K562 (cell line): ENCODE measurements at regions not wholly inside any gene's neighbourhood (a gene's known extent, or its start where the extent isn't known, plus 50 kb on each side); places are given as distances from the start of the nearest gene placed in this dataset.

ENCODE experiments used
- ATAC-seq: fragments of 200-7000 bp; cut with Tn5 transposase; 3 replicates; pipeline ENCODE4 v1.9.1; 2020; ENCODE audit warnings: moderate library complexity
- BruUV-seq: library from RNA; stranded (reverse); fragments of 400-500 nt; replicated peaks from 2 replicates; lab custom pipeline; 2021; lab: Mats Ljungman, UMichigan
- CTCF ChIA-PET: fragments of 300-600 bp; formaldehyde crosslinking; extraction: SDS; loops from one replicate; lab custom pipeline; 2021; ENCODE audit warnings: low intra/inter-chr PET ratio; lab: Yijun Ruan, JAX
- POLR2A ChIA-PET: fragments of 300-600, 350-650 bp; sonication (Branson Sonifier 250); formaldehyde crosslinking; extraction: SDS; loops from one replicate; lab custom pipeline; 2021; ENCODE audit warnings: antibody characterized with exemption, inconsistent platforms; lab: Yijun Ruan, JAX
- DNase-seq, 4 experiments: peaks; one replicate each; pipeline versions ENCODE4 v3.0.0 to v3.0.0-alpha.2; 2011 to 2018; ENCODE audit warnings: low spot score in 3 of 4, mixed read lengths in 3 of 4; ENCODE audit errors: extremely low read depth in 1 of 4
- FAIRE-seq: peaks from 2 replicates; lab custom pipeline; 2011; peaks lifted over from hg19 to GRCh38; lab: Jason Lieb, UNC
- H2AFZ ChIP-seq: 2 replicates; pipeline ENCODE4 v1.6.0; 2011; ENCODE audit warnings: low read depth, low read length, control low read depth, inconsistent platforms
- H3K27ac ChIP-seq: fragments of 200-600 bp; 3 replicates; pipeline ENCODE4 v1.8.0; 2011; ENCODE audit warnings: low read depth, mild to moderate bottlenecking, control low read depth, inconsistent platforms, low read length, moderate library complexity, mixed read lengths; ENCODE audit errors: extremely low read depth
- H3K27me3 ChIP-seq, 2 experiments: fragments of 300-600 bp in 1 of 2; 2 replicates in 1 of 2; 3 replicates in 1 of 2; pipeline versions ENCODE4 v1.6.0 to v1.8.0; 2011; ENCODE audit warnings: inconsistent platforms in 2 of 2, low read length in 2 of 2, mild to moderate bottlenecking in 1 of 2, mixed read lengths in 1 of 2, moderate library complexity in 1 of 2; ENCODE audit not compliant: control insufficient read depth in 2 of 2, insufficient read depth in 2 of 2
- H3K36me3 ChIP-seq: fragments of 300-600 bp; 3 replicates; pipeline ENCODE4 v1.8.0; 2011; ENCODE audit warnings: mild to moderate bottlenecking, low read length, inconsistent platforms; ENCODE audit not compliant: control insufficient read depth, insufficient read depth
- H3K4me1 ChIP-seq, 2 experiments: fragments of 200-600 bp in 1 of 2; replicated peaks in 1 of 2; 2 replicates in 1 of 2; 3 replicates in 1 of 2; pipeline versions ENCODE4 v1.5.1 to v1.8.0; 2011; ENCODE audit warnings: inconsistent platforms in 2 of 2, low read length in 2 of 2, mild to moderate bottlenecking in 1 of 2, mixed read lengths in 1 of 2, moderate library complexity in 1 of 2; ENCODE audit not compliant: control insufficient read depth in 2 of 2, insufficient read depth in 2 of 2
- H3K4me2 ChIP-seq: 2 replicates; pipeline ENCODE4 v1.6.1; 2011; ENCODE audit warnings: low read length, control low read depth, inconsistent platforms, mixed read lengths; ENCODE audit not compliant: insufficient read depth
- H3K4me3 ChIP-seq: fragments of 200-600 bp; sonication (generic), shearing (Covaris generic); 2 replicates; pipeline ENCODE4 v1.5.1; 2016; ENCODE audit warnings: control low read depth, inconsistent platforms
- H3K79me2 ChIP-seq: fragments of 200-600 bp; 3 replicates; pipeline ENCODE4 v1.8.0; 2011; ENCODE audit warnings: low read length, inconsistent platforms; ENCODE audit not compliant: control insufficient read depth, insufficient read depth
- H3K9ac ChIP-seq, 2 experiments: 2 replicates each; pipeline versions ENCODE4 v1.6.0 to v1.6.1; 2011; ENCODE audit warnings: low read depth in 2 of 2, low read length in 2 of 2, control low read depth in 1 of 2, inconsistent platforms in 1 of 2, mild to moderate bottlenecking in 1 of 2, mixed read lengths in 1 of 2; ENCODE audit not compliant: insufficient read depth in 1 of 2
- H3K9me1 ChIP-seq: one replicate; pipeline ENCODE4 v1.6.0; 2011; ENCODE audit warnings: inconsistent platforms, mild to moderate bottlenecking, low read length, moderate library complexity; ENCODE audit not compliant: control insufficient read depth, insufficient read depth
- H3K9me3 ChIP-seq: replicated peaks from 2 replicates; pipeline ENCODE4 v1.5.1; 2011; ENCODE audit warnings: low read depth, low read length, inconsistent platforms; ENCODE audit not compliant: control insufficient read depth, insufficient read depth
- H4K20me1 ChIP-seq: replicated peaks from 2 replicates; pipeline ENCODE4 v1.6.1; 2011; ENCODE audit warnings: low read length, inconsistent platforms, mixed read lengths; ENCODE audit not compliant: control insufficient read depth, insufficient read depth
- BRCA1 ChIP-seq, 2 experiments: fragments of 450-650 bp in 1 of 2; sonication (generic) in 1 of 2; formaldehyde crosslinking in 1 of 2; IDR thresholded peaks; 2 replicates each; pipeline versions ENCODE4 v1.5.0 to v1.6.1; 2017 to 2020; ENCODE audit warnings: mild to moderate bottlenecking in 1 of 2, missing genetic modification reagents in 1 of 2
- HDAC8 ChIP-seq: fragments of 450-650 bp; IDR thresholded peaks from 2 replicates; pipeline ENCODE4 v1.6.1; 2016; ENCODE audit warnings: mild to moderate bottlenecking, missing genetic modification characterization, moderate library complexity, missing compliant biosample characterization
- HOXB6 ChIP-seq: fragments of 250-450 bp; sonication (Bioruptor Pico); IDR thresholded peaks from 2 replicates; pipeline ENCODE4 v1.5.1; 2022; ENCODE audit warnings: mild to moderate bottlenecking, borderline replicate concordance
- KAT2B ChIP-seq: IDR thresholded peaks from one replicate; pipeline ENCODE4 v1.6.1; 2012; ENCODE audit warnings: low read depth, mild to moderate bottlenecking, control low read depth, inconsistent platforms, low read length, moderate library complexity
- KHSRP ChIP-seq: fragments of 450-650 bp; IDR thresholded peaks from 2 replicates; pipeline ENCODE4 v1.6.1; 2017
- KLF1 ChIP-seq: fragments of 450-650 bp; IDR thresholded peaks from 2 replicates; pipeline ENCODE4 v1.6.1; 2016; ENCODE audit warnings: missing genetic modification characterization, missing compliant biosample characterization
- NFE2L1 ChIP-seq: fragments of 450-650 bp; IDR thresholded peaks from 2 replicates; pipeline ENCODE4 v1.6.1; 2016; ENCODE audit warnings: missing genetic modification characterization, low read depth, mild to moderate bottlenecking, missing compliant biosample characterization, moderate library complexity, borderline replicate concordance
- PTRF ChIP-seq: fragments of 450-650 bp; IDR thresholded peaks from 2 replicates; pipeline ENCODE4 v1.6.1; 2016; ENCODE audit warnings: mild to moderate bottlenecking, missing genetic modification characterization, missing compliant biosample characterization
- STAT5B ChIP-seq: fragments of 250-450 bp; sonication (Bioruptor Pico); IDR thresholded peaks from 2 replicates; pipeline ENCODE4 v1.8.0; 2021; ENCODE audit warnings: mild to moderate bottlenecking, inconsistent platforms
- TCFL5 ChIP-seq: fragments of 250-450 bp; sonication (Bioruptor Pico); conservative IDR thresholded peaks from 2 replicates; pipeline ENCODE4 v1.6.1; 2021; ENCODE audit warnings: mild to moderate bottlenecking, moderate library complexity, matching md5 sums
- ZNF384 ChIP-seq: IDR thresholded peaks from 2 replicates; pipeline ENCODE4 v1.6.1; 2012; ENCODE audit warnings: low read depth, low read length, improper control_type of control experiment
- WGBS: fragments of 100-300 bp; shearing (Covaris generic); methylation state at CpG from one replicate; pipeline ENCODE4 v1.1.6; 2016; ENCODE audit warnings: low coverage, mixed read lengths; ENCODE audit not compliant: insufficient coverage; ENCODE audit errors: missing lambda C conversion rate; 5-methylcytosine and 5-hydroxymethylcytosine counted together
- in situ Hi-C: fragments of 300-500 bp; cut with MboI; formaldehyde crosslinking; loops from 4 replicates; pipeline ENCODE4 v1.15.0; 2018; ENCODE audit warnings: inconsistent platforms, mixed read lengths
- intact Hi-C: fragments of 100-400 bp; cut with micrococcal nuclease; formaldehyde crosslinking; loops from 2 replicates; pipeline ENCODE4 v1.14.2; 2022

DNA sequence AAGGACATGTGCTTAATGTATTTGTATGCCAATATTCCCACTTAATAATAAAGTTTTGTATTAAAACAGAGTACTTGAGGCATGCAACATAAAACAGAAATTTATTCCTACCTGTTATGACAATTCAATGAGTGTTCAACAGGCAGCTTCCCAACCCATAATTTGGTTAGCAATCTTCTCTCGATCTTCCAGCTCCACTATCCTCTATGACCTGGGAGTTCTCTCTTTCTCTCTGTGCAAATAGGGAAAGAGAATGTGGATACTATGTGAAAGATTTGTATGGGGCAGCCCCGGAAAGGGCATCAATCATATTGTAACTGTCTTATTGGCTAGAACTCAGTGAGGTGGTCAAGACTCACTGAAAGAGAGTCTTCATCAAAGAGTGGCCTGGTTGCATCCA is 644.9 kb upstream of the PCDH20 start:
- FAIRE-seq (no peak), ATAC-seq (no peak), DNase-seq (no peak)
- H3K9ac ChIP-seq: no peak overlapping the region
- peak; percentile 76; the same call in 1 of the 2 replicates for TF ChIP-seq BRCA1 (IDR thresholded peaks at IDR 0.05)
- no peak for TF ChIP-seq BRCA1 (CRISPR knock-in tag; IDR thresholded peaks at IDR 0.05)
- no peak for TF ChIP-seq KLF1 (tag)
- no peaks in the 10 kb centered on the region for H4K20me1 ChIP-seq
- ChIA-PET POLR2A (no interaction called here), CTCF (no interaction called here)
- in situ Hi-C loops (no loop called here), intact Hi-C loops (no loop called here)
- H3K36me3 ChIP-seq: no peaks in the 10 kb centered on the region
- no peaks in the 10 kb centered on the region for H3K9me1 ChIP-seq
- no TSS peak for BruUV-seq
- no peaks in the 10 kb centered on the region for H3K79me2 ChIP-seq
- 0% methylated on average over 2 of the region's 2 CpGs for WGBS
- H3K4me2 ChIP-seq: no peak overlapping the region
- no peak overlapping the region for H3K4me3 ChIP-seq
- H3K27ac ChIP-seq: no peak overlapping the region
- no peaks in the 10 kb centered on the region for H3K27me3 ChIP-seq
- H3K4me1 ChIP-seq: no peaks in the 10 kb centered on the region
- H2AFZ ChIP-seq: no peak overlapping the region
- no peaks in the 10 kb centered on the region for H3K9me3 ChIP-seq

DNA sequence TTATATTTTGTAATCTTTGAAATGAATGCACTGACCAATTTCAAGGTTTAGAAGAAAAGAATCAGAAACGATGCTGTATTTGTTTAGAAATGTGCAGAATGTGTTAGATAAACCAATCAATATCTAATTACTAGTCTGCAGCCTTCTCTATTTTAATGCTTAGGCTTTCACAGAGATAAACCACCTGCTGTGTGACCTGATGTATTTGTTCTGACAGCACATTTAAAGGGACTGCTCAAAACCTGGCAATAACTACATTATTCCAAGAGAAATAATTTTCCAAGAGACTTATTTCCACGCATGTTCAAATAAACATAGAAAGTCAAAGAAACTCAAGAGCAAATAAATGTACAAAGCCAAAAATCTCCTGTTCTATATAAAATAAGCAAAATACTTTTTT is 641.6 kb upstream of the PCDH20 start:
- ChIA-PET CTCF (no interaction called here), POLR2A (no interaction called here)
- H3K9me3 ChIP-seq: no peaks in the 10 kb centered on the region
- no peaks in the 10 kb centered on the region for H3K27me3 ChIP-seq
- WGBS: 0% methylated on average over 2 of the region's 2 CpGs
- FAIRE-seq: no peak
- TF ChIP-seq HOXB6: no peak
- no peak for TF ChIP-seq KHSRP
- TF ChIP-seq PTRF: no peak
- TF ChIP-seq NFE2L1: no peak
- no peak for TF ChIP-seq KAT2B
- no peak for TF ChIP-seq ZNF384
- TF ChIP-seq HDAC8 (tag): no peak
- no peak for TF ChIP-seq TCFL5
- no peak for TF ChIP-seq STAT5B (CRISPR knock-in tag)
- in situ Hi-C loops (no loop called here), intact Hi-C loops (no loop called here)
- H4K20me1 ChIP-seq: no peaks in the 10 kb centered on the region
- no TSS peak for BruUV-seq
- H2AFZ ChIP-seq: no peak overlapping the region
- no peak overlapping the region for H3K9ac ChIP-seq
- no peaks in the 10 kb centered on the region for H3K4me1 ChIP-seq
- H3K4me2 ChIP-seq: no peak overlapping the region
- no peak for ATAC-seq
- no peak overlapping the region for H3K4me3 ChIP-seq
- H3K27ac ChIP-seq: no peak overlapping the region
- H3K79me2 ChIP-seq: no peaks in the 10 kb centered on the region
- no peak for DNase-seq
- H3K36me3 ChIP-seq: no peaks in the 10 kb centered on the region
- H3K9me1 ChIP-seq: no peaks in the 10 kb centered on the region
